NT2/D1 (cell line): ENCODE measurements at regions not wholly inside any gene's neighbourhood (a gene's known extent, or its start where the extent isn't known, plus 50 kb on each side); places are given as distances from the start of the nearest gene placed in this dataset.
"Not testable (repeated sequence)": the region's sequence is repeated elsewhere in the genome, so short reads cannot be mapped to it uniquely, and the experiment has no call there.

ENCODE experiments used
- DNase-seq: peaks from one replicate; pipeline ENCODE4 v3.0.0-alpha.2; 2011; ENCODE audit warnings: low read depth, low spot score
- H3K27me3 ChIP-seq: 2 replicates; pipeline ENCODE4 v1.6.0; 2011; ENCODE audit warnings: mild to moderate bottlenecking; ENCODE audit not compliant: insufficient read length, insufficient read depth
- H3K36me3 ChIP-seq: 2 replicates; pipeline ENCODE4 v1.6.1; 2011; ENCODE audit warnings: mild to moderate bottlenecking, low read length, mixed read lengths; ENCODE audit not compliant: insufficient read depth, insufficient read length
- H3K4me1 ChIP-seq: 2 replicates; pipeline ENCODE4 v1.5.1; 2011; ENCODE audit not compliant: insufficient read depth, insufficient read length
- H3K4me3 ChIP-seq: 2 replicates; pipeline ENCODE4 v1.5.1; 2011; ENCODE audit warnings: low read depth; ENCODE audit not compliant: insufficient read length
- H3K9ac ChIP-seq: 2 replicates; pipeline ENCODE4 v1.6.0; 2011; ENCODE audit warnings: low read depth; ENCODE audit not compliant: insufficient read length
- H3K9me3 ChIP-seq: 2 replicates; pipeline ENCODE4 v1.5.1; 2011; ENCODE audit warnings: mild to moderate bottlenecking, low read length; ENCODE audit not compliant: insufficient read depth
- SUZ12 ChIP-seq: IDR thresholded peaks from 2 replicates; pipeline ENCODE4 v1.6.1; 2011; ENCODE audit not compliant: insufficient read length, insufficient read depth; ENCODE audit errors: extremely low read depth
- YY1 ChIP-seq: IDR thresholded peaks from 2 replicates; pipeline ENCODE4 v1.6.1; 2011; ENCODE audit not compliant: insufficient read length, insufficient read depth
- ZNF274 ChIP-seq: IDR thresholded peaks from 2 replicates; pipeline ENCODE4 v1.6.1; 2011; ENCODE audit warnings: mild to moderate bottlenecking, low read depth, low read length

- Histone ChIP-seq H3K9me3 (no peaks in the 10 kb centered on the region), H3K36me3 (no peaks in the 10 kb centered on the region), H3K4me1 (peaks cover 2% of the 10 kb centered on the region), H3K4me3 (no peak overlapping the region), H3K9ac (no peak overlapping the region), H3K27me3 (no peaks in the 10 kb centered on the region)
- TF ChIP-seq SUZ12 (no peak), YY1 (no peak), ZNF274 (no peak)
- no peak for DNase-seq
Measured at GRCh38 chr17:31787857-31788570, 71.0 kb downstream of the COPRS start.

DNA sequence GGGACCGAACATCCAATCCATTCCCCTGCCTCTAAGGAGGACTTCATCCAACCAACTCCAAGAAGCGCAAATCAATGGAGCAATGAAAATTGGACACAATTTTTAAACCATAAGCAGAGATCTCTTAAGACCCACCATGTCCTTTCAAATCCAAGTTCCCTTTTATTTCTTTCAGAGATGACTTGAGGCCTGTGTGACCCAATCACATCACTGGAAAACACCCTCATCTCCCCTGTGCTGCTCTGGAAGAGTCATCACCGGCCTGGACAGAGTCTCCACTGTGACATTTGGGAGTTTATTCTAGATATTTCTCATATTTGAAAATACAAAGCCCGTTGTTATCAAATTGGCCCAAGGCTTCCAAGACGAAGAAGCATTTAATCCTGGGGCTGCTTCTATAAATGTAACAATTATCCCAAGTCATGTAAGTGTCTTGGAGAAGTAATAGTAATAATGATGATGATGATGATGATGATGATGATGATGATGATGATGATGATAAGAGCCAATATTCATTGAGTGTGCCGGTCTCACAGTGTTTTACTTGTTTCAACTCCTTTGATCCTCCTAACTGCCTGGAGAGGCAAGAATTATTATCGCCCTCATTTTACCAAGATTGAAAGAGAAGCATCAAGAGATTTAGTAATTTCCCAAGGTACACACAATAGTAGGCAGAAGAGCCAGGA lies 72.1 kb downstream of the COPRS start:
- DNase-seq: no peak
- H3K4me1 ChIP-seq: peaks cover 2% of the 10 kb centered on the region
- H3K4me3 ChIP-seq: no peak overlapping the region
- H3K36me3 ChIP-seq: no peaks in the 10 kb centered on the region
- TF ChIP-seq ZNF274 (no peak), YY1 (no peak), SUZ12 (no peak)
- no peaks in the 10 kb centered on the region for H3K27me3 ChIP-seq
- no peaks in the 10 kb centered on the region for H3K9me3 ChIP-seq
- no peak overlapping the region for H3K9ac ChIP-seq

DNA sequence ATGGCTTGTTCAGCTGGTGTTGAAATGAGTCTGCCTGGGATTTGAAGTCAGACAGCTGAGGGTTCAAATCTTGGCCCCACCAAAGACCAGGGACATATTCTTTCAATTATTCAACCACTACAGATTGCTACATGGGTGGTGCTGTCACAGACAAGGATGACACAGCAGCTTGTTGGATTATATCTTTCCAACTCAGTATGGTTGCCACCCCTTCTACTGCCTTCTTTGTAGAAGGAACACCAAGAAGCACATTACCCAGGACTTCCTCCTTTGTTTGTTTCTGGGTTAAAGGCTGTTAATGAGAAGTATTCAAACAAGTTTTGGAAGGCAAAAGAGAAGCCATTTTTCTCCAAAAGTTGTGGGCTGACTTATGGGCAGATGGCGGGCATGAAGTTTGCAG lies 78.6 kb downstream of the COPRS start:
- Histone ChIP-seq H3K36me3 (no peaks in the 10 kb centered on the region), H3K4me3 (no peak overlapping the region), H3K27me3 (no peaks in the 10 kb centered on the region), H3K9ac (no peak overlapping the region), H3K9me3 (peaks cover 5% of the 10 kb centered on the region; the same call in 1 of the 2 replicates), H3K4me1 (no peaks in the 10 kb centered on the region)
- DNase-seq: no peak
- TF ChIP-seq YY1 (no peak), SUZ12 (no peak), ZNF274 (no peak)

GRCh38 chr17:31778523-31778922 lies 80.5 kb downstream of the COPRS start:
- Histone ChIP-seq H3K9ac (no peak overlapping the region), H3K4me1 (no peaks in the 10 kb centered on the region)
- TF ChIP-seq ZNF274 (no peak), SUZ12 (no peak), YY1 (no peak)

GRCh38 chr17:31771328-31771727 lies 87.7 kb downstream of the COPRS start:
- DNase-seq, H3K9ac ChIP-seq, H3K27me3 ChIP-seq, H3K4me1 ChIP-seq, H3K4me3 ChIP-seq, H3K36me3 ChIP-seq, H3K9me3 ChIP-seq: not testable (repeated sequence)

More at GRCh38 chr17:31778523-31778922, 80.5 kb downstream of the COPRS start:
- peaks cover 5% of the 10 kb centered on the region; the same call in 1 of the 2 replicates for H3K9me3 ChIP-seq
- no peak for DNase-seq
- H3K36me3 ChIP-seq: no peaks in the 10 kb centered on the region
- no peaks in the 10 kb centered on the region for H3K27me3 ChIP-seq
- H3K4me3 ChIP-seq: no peak overlapping the region

DNA sequence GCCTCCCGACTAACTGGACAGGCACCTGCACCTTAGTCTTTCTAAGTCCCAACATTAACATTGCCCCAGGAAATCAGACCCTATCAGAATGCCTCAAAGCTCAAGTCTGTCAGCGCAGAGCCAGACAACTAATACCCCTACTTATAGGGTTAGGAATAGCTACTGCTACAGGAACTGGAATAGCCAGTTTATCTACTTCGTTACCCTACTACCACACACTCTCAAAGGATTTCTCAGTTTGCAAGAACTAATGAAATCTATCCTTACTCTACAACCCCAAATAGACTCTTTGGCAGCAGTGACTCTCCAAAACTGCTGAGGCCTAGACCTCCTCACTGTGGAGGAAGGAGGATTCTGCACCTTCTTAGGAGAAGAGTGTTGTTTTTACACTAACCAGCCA lies 88.5 kb downstream of the COPRS start:
- not testable (repeated sequence) for H3K9ac ChIP-seq, DNase-seq, H3K27me3 ChIP-seq, H3K4me3 ChIP-seq, H3K9me3 ChIP-seq, H3K36me3 ChIP-seq, H3K4me1 ChIP-seq

- H3K36me3 ChIP-seq, H3K9me3 ChIP-seq, DNase-seq, H3K9ac ChIP-seq, H3K4me1 ChIP-seq, H3K27me3 ChIP-seq, H3K4me3 ChIP-seq: not testable (repeated sequence)
Measured at GRCh38 chr17:31761836-31762510, 97.1 kb downstream of the COPRS start.
